Stimulated activated CD4-positive, alpha-beta T cell treated with anti-CD3 and anti-CD28 coated beads, Interleukin-12 subunit alpha, Interleukin-12 subunit beta, amount 100 ng/mL, for 48 hours (primary cell): ENCODE measurements at regions not wholly inside any gene's neighbourhood (a gene's known extent, or its start where the extent isn't known, plus 50 kb on each side); places are given as distances from the start of the nearest gene placed in this dataset.

Source experiments
- DNase-seq, 3 donors: peaks; one replicate each; pipeline ENCODE4 v3.0.0-alpha.2; 2020; ENCODE audit warnings: low read depth in 2 of 3, low spot score in 1 of 3

GRCh38 chr14:35989736-35990135 lies 163.6 kb downstream of the BRMS1L start:
- DNase-seq: no peak

DNA sequence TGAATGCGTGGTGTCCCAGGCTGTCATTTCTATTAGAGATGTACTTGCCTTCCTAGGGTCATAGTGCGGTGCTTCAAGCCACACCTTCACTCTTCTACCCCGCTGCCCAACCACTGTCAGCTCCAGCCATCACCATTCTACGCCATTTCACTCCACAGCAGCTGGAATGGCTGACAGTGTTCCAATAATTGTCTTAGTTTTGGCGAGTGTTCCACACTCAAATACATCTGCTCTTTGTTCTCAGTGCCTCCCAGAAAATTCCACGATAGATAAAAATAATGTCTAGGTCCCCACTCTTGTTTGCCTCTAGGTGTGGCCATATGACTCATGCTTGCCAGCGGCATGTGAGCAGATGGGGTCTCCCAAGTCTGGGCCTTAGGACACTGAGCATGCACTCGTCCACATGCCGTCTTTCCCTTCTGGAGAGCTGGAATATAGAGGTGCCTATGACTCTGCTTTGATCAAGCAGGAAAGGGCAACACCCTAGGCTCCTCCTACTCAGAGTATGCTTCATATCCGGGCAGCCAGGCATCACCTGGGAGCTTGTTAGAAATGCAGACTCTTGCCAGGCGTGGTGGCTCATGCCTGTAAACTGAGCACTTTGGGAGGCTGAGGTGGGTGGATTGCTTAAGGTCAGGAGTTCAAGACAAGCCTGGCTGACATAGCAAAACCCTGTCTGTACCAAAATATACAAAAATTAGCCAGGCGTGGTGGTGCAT lies 163.0 kb downstream of the BRMS1L start:
- no peak for DNase-seq

DNA sequence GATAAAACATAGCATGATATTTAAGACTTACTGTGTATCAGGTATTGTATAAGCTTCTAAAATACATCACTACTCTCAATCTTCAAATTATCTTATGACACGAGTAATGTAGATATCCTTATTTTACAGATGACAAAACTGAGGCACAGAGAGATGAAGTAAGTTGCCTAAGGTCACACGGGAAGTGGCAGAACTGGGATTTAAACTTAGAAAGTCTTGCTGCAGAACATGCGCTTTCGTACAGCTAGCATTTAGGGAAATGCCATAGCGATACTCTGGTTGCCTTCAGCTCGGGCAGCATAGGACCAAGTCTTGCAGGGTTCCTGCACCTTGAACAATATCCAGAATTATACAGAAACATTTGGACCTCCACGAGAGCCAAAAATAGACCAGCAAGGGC lies 162.4 kb downstream of the BRMS1L start:
- DNase-seq: no peak

- DNase-seq: no peak
Observed at GRCh38 chr14:35987731-35988130, 161.6 kb downstream of the BRMS1L start.

- DNase-seq: no peak
Observed at GRCh38 chr14:35986219-35986573, 160.1 kb downstream of the BRMS1L start.

- no peak for DNase-seq
Observed at GRCh38 chr14:35985474-35986218, 159.5 kb downstream of the BRMS1L start.

DNA sequence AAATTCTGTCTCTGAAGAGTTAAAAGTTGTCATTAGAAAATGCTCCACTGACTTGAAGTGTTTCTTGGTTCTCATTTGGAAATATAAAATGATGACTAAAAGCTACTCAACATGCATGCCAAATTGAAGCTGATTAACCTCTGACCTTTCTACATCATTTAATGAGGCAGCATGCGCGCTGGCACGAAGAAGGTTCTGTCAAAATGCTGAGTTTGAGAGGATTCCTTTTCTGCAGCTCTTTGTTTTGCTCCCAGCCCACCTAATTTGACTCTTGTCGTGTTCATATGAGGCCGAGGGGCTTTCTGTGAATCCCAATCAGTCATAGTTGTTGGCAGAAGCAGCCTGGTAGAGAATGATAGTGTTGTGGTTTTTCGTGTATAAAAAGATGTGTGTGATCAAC lies 153.4 kb downstream of the BRMS1L start:
- DNase-seq: no peak

DNA sequence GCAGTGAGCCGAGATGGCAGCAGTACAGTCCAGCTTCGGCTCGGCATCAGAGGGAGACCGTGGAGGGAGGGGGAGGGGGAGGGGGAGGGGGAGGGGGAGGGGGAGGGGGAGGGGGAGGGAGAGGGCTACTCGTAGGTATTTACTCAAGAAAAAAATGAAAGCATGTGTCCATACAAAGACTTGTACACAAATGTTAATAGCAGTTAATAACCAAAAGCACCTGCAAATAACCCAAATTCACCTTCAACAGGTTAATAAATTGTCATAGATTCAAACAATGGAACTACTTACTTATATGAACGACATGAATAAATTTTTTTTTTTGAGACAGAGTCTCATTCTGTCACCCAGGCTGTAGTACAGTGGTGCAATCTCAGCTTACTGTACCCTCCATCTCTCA lies 152.4 kb downstream of the BRMS1L start:
- DNase-seq: no peak

DNA sequence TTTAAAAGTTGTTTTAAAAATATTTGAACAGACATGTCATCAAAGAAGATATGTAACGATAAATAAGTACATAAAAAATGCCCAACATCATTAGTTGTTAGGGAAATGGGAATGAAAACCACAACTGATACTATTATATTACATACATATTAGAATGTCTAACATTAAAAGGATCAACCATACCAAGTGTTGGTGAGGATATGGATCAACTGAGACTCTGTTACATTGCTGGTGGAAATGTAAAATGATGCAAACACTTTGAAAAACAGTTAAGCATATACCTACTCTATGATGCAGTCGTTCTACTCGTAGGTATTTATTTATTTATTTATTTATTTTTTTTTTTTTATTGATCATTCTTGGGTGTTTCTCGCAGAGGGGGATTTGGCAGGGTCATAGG lies 149.7 kb downstream of the BRMS1L start:
- DNase-seq: no peak

GRCh38 chr14:35973770-35974169 lies 147.6 kb downstream of the BRMS1L start:
- DNase-seq: no peak

DNA sequence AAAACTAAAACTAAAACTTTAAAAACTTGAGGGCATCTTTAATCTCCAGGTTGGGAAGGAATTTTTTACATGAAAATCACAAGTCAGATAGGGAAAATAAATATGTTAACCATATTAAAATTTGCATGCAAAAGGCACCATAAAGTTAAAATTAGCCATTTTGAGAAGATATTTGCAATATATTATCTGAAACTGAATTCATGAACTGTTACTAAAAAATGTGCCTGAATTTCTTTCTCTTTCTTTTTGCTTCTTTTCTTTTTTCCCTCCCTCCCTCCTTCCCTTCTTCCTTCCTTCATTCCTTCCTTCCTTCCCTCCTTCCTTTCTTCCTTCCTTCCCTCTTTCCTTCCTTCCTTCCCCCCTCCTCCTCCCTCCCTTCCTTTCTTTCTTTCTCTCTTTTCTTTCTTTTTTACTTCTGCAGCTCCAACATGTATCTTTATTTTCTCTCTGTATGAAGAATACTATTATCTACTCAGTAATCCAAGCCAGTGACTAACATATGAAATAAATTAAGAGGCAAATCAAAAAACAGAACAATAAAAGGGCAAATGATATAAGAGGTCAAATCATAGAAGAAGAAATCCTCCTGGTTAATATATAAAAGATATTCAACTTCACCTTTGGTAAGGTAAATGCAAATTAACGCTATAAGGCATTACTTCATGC lies 146.0 kb downstream of the BRMS1L start:
- DNase-seq: no peak

- no peak for DNase-seq
Observed at GRCh38 chr14:35969310-35969709, 143.2 kb downstream of the BRMS1L start.

DNA sequence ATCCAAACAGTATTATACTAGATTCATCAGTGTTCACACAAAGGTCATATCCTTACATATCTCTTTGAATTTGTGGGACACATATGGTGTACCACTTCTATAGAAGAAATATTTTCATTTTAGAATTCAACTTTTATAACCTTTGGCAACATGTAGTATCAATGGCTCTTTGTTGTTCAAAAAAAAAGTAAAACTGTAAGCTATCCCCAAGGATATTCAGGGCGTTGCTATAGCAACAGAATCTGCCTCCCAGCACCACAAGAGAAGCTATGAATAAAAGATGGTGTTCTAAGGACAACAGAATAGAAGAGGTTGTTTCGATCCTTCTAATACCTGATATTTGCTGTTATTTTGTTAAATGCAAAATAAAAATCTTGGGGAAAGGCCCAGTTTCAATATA lies 139.3 kb downstream of the BRMS1L start:
- DNase-seq: no peak

GRCh38 chr14:35964697-35965286 lies 138.7 kb downstream of the BRMS1L start:
- no peak for DNase-seq

GRCh38 chr14:35963209-35963608 lies 137.1 kb downstream of the BRMS1L start:
- no peak for DNase-seq

GRCh38 chr14:35961697-35962274 lies 135.6 kb downstream of the BRMS1L start:
- DNase-seq: no peak

GRCh38 chr14:35959835-35960234 lies 133.7 kb downstream of the BRMS1L start:
- DNase-seq: no peak

DNA sequence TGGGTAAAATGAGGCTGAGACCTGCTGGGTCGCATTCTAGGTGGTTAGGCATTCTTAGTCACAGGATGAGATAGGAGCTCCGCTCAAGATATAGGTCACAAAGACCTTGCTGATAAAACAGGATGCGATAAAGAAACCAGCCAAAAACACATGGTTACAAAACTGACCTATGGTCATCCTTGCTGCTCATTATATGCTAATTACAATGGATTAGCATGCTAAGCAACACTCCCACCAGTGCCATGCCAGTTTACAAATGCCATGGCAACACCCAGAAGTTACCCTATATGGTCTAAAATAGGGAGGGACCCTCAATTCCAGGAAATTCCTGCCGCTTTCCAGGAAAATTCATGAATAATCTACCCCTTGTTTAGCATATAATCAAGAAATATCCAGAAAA lies 132.4 kb downstream of the BRMS1L start:
- no peak for DNase-seq

DNA sequence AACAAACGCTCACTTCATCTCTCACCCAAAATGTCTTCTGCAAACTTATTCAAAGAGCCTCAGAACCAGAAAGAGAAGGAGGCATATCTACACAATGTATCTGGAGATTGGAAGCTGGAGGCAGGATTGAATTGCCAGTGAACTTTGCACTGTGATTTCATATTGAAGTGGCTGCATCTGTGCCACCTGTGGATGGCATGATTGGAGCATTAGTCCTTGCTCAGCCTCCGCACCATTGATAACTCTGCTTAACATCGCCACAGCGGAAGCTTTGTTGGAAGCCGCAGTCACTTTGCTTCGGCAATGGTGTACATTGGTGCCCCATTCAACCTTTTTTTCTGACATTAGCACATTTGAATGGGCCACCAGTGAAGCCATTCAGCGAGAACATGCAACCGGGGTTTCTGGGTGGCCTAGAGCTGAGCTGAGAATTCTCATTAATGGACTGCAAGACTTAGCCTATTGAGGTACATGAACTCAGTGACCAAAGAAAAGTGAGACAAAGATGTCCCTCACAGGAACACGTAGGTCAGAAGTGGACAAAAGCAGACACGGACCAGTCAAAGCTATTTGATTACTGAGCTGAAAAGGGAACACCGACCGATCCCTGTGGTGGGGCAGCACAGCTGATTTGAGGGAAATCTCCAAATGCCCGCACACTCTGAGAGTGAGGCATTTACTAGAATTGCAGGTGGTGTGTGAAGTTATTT lies 130.4 kb downstream of the BRMS1L start:
- DNase-seq: no peak

GRCh38 chr14:35952584-35952983 lies 126.4 kb downstream of the BRMS1L start:
- DNase-seq: no peak

DNA sequence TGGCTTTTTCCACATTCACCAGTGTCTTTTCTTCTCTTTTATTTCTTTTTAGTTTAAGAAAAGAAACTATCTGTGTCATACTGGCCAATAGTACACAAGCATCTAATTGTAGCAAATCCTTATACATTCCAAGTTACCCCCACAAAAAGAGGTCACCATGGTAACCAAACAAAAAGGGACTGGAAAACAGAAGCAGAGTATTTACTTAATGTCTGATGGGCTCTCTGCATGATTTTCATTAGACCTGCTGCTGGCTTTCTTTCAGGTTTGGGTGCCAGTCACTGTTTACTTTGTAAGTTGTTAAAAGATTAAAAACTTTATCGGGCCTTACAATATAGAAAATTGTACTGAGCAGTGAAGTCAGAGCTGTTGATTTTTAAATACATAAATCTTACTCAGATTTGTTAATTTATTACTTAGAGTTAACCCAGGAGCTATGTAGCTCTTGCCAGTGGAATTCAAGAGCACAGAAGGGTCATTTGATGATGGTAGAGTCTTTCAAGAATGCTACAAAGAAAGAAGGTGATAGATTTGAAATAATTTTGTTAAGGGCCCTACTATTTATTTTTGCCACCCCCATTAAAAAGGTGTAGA lies 123.9 kb downstream of the BRMS1L start:
- no peak for DNase-seq
